Fibroblast of skin of right quadriceps (primary cell): ENCODE measurements at regions not wholly inside any gene's neighbourhood (a gene's known extent, or its start where the extent isn't known, plus 50 kb on each side); places are given as distances from the start of the nearest gene placed in this dataset.

ENCODE experiments used
- DNase-seq: peaks from one replicate; pipeline ENCODE4 v3.0.0-alpha.2; 2013

DNA sequence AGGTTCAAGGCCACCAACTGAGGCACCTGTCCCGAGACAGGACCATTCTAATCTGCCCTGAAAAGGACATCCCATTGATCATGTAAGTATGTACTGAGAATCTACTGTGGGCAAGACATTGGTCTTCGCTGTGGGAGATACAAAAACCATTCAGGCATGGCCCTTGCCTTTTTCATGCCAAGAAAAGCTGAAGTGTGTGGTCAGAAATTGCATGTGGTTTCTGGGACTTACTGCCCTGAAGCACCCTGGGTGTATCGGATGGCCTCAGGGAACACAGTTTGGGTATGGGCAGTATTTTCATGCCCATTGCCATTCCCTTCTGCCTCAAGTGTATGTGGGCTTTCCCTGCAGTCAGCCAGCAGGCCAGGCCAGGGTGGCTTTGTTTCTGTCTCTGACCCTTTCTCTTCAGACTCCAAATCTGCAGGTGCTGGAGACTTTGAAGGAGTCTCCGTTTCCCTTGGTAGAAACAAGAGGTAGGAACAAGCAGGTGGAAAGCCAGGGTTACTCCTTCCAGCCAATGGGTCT is 285.7 kb downstream of the ZEB1 start:
- DNase-seq, result no peak

GRCh38 chr10:31604096-31604495 is 285.1 kb downstream of the ZEB1 start:
- peak; percentile 39 for DNase-seq

DNA sequence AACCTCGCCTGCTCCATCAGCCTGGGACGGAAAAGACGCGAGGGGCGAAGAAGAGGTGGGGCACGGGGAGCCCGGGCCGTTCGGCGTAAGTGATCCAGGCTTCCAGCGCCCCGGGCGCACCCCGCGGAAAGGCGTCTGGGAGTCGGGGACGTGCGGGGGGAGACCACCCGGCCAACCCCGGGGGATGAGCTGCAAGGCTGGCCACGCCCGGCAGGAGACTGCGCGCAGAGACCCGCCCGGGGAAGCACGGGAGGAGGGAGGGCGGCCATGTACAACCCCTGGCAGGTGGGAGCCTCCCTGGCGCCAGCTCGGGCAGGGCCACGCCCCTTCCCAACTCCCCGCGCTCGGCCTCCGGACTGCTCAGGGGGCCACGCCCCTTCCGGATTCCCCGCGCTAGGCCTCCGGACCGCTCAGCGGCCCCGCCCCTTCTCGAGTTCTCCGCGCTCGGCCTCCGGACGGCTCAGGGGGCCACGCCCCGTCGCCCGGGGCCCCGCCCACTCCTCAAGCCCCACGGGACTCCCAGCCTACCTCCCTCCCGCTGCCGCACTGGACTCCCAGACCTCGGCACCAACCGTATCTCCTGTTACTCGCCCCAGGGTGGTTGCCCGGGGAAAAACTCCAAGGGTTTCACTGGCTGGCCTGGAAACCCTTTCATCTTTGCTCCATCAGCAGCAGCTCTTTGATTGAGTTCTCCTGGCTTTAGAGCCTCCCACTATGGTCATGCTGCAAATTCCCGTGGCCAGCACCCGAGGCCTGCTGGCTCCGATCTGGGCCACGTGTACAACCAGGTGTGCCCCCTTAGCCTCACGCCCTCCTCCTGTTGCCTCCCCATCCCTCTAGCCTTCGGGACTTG is 284.4 kb downstream of the ZEB1 start:
- DNase-seq, result peak; percentile 92

- DNase-seq, result peak; percentile 77
Observed at GRCh38 chr10:31602541-31603234, 283.7 kb downstream of the ZEB1 start.

- DNase-seq, result no peak
Observed at GRCh38 chr10:31601136-31601535, 282.1 kb downstream of the ZEB1 start.

DNA sequence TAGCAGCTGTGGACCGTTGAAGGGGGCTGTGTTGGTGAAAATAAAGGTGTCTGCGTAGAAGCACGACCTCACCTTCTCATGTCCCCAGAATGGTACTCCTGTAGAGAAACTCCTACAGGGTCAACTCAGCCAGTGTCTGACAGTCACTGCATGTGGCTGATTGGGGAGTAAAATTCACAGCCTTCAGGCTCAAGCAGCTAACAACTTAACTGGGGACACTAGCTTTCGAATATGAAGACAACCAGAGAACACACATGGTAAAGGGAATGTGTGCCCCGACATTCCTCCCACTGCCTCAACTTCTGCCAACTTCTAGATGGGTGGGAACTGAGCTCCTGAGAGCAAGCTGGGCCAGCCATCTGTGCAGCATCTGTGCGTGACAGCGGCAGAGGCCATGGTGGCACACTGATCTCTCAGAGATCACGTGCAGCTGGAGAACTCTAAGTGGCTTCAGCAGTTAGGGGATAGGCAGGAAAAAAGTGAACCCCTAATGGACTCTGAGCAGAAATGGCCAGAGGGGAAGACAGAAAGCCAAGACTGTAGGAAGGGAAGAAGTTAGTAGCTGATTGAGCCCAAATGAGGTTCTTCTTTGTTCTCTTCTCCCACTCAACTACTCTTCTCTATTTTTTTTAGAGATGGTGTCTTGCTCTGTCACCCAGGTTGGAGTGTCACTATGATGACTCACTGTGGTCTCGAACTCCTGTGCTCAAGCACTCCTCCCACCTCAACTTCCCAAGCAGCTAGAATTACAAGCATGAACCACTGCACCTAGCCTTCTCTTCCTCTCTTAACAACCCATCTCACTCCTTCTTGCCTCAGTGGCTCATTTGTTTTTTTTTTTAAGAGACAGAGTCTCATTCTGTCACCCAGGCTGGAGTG is 280.8 kb downstream of the ZEB1 start:
- no peak for DNase-seq

GRCh38 chr10:31596765-31597164 is 277.7 kb downstream of the ZEB1 start:
- no peak for DNase-seq

GRCh38 chr10:31595992-31596391 is 277.0 kb downstream of the ZEB1 start:
- no peak for DNase-seq

- no peak for DNase-seq
Observed at GRCh38 chr10:31594347-31594873, 275.4 kb downstream of the ZEB1 start.

- no peak for DNase-seq
Observed at GRCh38 chr10:31593124-31593523, 274.1 kb downstream of the ZEB1 start.

DNA sequence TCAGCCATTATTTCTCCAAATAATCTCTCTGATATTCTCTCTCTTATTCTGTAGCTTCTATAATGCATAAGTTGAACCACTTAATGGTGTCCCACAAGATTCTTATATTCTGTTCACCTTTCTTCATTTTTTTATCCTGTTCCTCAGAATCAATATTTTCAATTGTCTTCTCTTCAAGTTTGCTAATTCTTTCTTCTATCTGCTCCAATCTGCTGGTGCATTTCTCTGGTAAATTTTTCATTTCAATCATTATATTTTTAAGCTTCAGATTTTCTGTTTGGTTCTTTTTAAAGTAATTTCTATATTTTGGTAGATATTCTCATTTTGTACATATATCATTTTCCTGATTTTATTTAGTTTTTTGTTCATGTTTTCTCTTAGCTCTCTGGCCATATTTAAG is 272.6 kb downstream of the ZEB1 start:
- no peak for DNase-seq

DNA sequence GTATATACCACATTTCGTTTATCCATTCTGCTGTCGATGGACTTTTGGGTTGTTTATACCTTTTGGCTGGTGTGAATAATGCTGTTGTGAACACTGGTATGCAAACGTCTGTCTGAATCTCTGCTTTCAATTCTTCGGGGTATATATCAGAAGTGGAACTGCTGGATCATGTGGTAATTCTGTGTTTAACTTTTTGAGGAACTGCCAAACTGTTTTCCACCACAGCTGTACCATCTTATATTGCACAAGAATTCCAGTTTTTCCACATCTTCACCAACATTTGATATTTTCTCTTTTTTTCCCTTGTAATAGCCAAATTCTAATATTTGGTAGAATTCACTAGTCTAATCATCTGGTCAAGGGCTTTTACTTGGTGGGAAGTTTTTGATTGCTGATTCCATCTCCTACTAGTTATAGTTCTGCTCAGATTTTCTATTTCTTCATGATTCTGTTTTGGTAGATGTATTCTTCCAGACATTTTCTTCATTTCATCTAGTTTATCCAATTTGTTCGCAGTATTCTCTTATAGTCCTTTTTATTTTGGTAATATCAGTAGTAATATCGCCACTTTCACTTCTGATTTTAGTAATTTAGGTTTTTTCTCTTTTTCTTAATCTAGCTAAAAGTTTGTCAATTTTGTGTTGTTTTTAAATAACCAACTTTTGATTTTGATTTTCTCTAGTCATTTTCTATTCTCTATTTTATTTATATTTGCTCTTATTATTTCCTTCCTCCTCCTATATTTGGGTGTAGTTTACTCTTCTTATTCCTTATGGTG is 271.2 kb downstream of the ZEB1 start:
- DNase-seq, result no peak

GRCh38 chr10:31587691-31588090 is 268.7 kb downstream of the ZEB1 start:
- DNase-seq, result no peak

DNA sequence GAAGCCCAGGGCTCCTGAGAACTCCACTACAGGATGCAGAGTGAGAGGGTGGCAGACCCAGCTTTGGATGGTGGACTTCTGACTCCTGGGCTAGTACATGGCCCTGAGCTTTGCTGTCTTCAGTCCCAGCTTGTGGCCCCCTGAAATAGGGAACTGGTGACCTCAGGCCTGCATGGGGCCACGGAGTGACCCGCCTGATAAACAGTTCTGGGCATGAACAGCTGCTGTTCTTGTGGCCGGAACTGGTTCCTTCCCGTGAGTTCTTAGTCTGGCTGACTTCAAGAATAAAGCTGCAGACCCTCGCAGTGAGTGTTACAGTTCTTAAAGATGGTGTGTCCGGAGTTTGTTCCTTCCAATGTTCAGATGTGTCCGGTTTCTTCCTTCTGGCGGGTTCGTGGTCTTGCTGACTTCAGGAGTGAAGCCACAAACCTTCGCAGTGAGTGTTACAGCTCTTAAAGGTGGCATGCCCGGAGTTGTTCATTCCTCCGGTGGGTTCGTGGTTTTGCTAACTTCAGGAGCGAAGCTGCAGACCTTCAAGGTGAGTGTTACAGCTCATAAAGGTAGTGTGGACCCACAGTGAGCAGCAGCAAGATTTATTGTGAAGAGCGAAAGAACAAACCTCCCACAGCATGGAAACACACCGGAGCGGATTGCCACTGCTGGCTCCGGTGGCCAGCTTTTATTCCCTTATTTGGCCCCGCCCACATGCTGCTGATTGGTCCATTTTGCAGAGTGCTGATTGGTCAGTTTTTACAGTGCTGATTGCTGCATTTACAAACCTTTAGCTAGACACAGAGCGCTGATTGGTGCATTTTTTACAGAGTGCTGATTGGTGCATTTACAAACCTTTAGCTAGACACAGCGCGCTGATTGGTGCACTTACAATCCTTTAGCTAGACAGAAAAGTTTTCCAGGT is 268.0 kb downstream of the ZEB1 start:
- no peak for DNase-seq

GRCh38 chr10:31584876-31585275 is 265.9 kb downstream of the ZEB1 start:
- DNase-seq, result no peak

DNA sequence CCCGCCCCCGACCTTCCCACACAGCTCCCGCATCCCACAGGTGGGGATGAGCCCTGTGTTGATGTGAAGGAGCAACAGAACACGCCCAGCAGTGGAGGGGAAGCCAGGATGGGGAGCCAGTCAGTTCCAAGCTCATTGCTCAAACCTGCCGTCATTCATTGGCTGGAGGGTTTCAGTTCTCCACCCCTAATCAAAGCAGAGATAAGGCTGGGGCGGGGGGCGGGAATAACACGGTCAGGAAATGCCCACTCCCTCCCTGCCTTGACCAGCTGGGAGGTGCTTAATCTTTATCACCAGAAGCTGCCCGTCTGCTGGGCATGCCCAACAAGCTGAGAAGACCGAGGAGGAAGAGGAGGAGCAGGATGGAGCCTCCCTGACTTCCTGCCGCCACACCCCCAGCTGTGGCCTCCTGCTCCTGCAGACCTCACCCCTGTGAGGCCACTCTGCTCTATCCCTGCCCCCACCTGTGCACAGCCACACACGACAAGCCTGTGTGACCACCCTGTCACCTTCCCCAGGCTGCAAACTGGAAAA is 265.1 kb downstream of the ZEB1 start:
- DNase-seq, result no peak

- no peak for DNase-seq
Observed at GRCh38 chr10:31583293-31583692, 264.3 kb downstream of the ZEB1 start.

- DNase-seq, result peak; percentile 21
Observed at GRCh38 chr10:31582365-31583052, 263.5 kb downstream of the ZEB1 start.

GRCh38 chr10:31581741-31582323 is 262.8 kb downstream of the ZEB1 start:
- no peak for DNase-seq

DNA sequence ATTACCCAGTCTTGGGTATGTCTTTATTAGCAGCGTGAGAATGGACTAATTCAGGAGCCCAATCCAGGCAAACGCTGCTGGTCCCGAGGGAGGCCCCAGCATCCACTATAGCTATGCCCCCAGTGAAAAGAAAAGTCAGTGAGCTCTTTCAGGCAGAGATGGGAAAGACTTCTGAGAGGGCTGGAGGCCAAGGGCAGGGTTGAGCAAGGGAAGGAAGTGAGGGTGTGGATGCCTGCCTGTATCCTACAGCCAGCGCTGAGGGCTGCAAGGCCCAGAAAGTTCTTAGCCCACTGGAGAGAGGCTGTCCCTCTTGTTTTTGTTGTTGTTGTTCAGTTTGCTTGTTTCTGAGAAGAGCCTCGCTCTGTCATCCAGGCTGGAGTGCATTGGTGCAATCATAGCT is 261.6 kb downstream of the ZEB1 start:
- DNase-seq, result no peak
